ENCODE measurements at regions not wholly inside any gene's neighbourhood (a gene's known extent, or its start where the extent isn't known, plus 50 kb on each side); places are given as distances from the start of the nearest gene placed in this dataset.

GRCh38 chr1:238201992-238202391 is 311.3 kb upstream of the ZP4 start:
- no peak for TF ChIP-seq CTCF (IDR thresholded peaks at IDR 0.05; ENCODE audit: control insufficient read depth, extremely low read depth, insufficient read depth)
- H3K4me3 ChIP-seq (ENCODE audit: low read depth, low read length) = no peak overlapping the region
- no peak for DNase-seq (ENCODE audit: low read depth)

GRCh38 chr1:238199325-238199724 is 308.6 kb upstream of the ZP4 start:
- H3K4me3 ChIP-seq (ENCODE audit: low read depth, low read length) = no peak overlapping the region
- DNase-seq (ENCODE audit: low read depth) = no peak
- TF ChIP-seq CTCF (IDR thresholded peaks at IDR 0.05; ENCODE audit: control insufficient read depth, extremely low read depth, insufficient read depth) = no peak

GRCh38 chr1:238196516-238196915 is 305.8 kb upstream of the ZP4 start:
- DNase-seq (ENCODE audit: low read depth) = no peak
- no peak for TF ChIP-seq CTCF (IDR thresholded peaks at IDR 0.05; ENCODE audit: control insufficient read depth, extremely low read depth, insufficient read depth)
- H3K4me3 ChIP-seq (ENCODE audit: low read depth, low read length) = no peak overlapping the region

GRCh38 chr1:238191170-238191569 is 300.4 kb upstream of the ZP4 start:
- no peak overlapping the region for H3K4me3 ChIP-seq (ENCODE audit: low read depth, low read length)
- DNase-seq (ENCODE audit: low read depth) = no peak
- no peak for TF ChIP-seq CTCF (IDR thresholded peaks at IDR 0.05; ENCODE audit: control insufficient read depth, extremely low read depth, insufficient read depth)

- no peak for DNase-seq (ENCODE audit: low read depth)
- TF ChIP-seq CTCF (IDR thresholded peaks at IDR 0.05; ENCODE audit: control insufficient read depth, extremely low read depth, insufficient read depth) = no peak
- H3K4me3 ChIP-seq (ENCODE audit: low read depth, low read length) = no peak overlapping the region
Measured at GRCh38 chr1:238187575-238187949, 296.8 kb upstream of the ZP4 start.

- TF ChIP-seq CTCF (IDR thresholded peaks at IDR 0.05; ENCODE audit: control insufficient read depth, extremely low read depth, insufficient read depth) = no peak
- no peak for DNase-seq (ENCODE audit: low read depth)
- no peak overlapping the region for H3K4me3 ChIP-seq (ENCODE audit: low read depth, low read length)
Measured at GRCh38 chr1:238186887-238187574, 296.3 kb upstream of the ZP4 start.
